GM12878 (cell line): ENCODE measurements at regions not wholly inside any gene's neighbourhood (a gene's known extent, or its start where the extent isn't known, plus 50 kb on each side); places are given as distances from the start of the nearest gene placed in this dataset.

Experiments used
- ATAC-seq: fragments of 200-7000 bp; cut with Tn5 transposase; 3 replicates; pipeline ENCODE4 v1.9.1; 2020; ENCODE audit warnings: mild to moderate bottlenecking, moderate library complexity
- BruUV-seq: library from RNA; stranded (reverse); fragments of 400-500 nt; replicated peaks from 2 replicates; lab custom pipeline; 2021; lab: Mats Ljungman, UMichigan
- CTCF ChIA-PET: fragments of 300-600 bp; sonication (Branson Sonifier 250); formaldehyde crosslinking; extraction: SDS; loops from one replicate; lab custom pipeline; 2021; ENCODE audit warnings: inconsistent platforms; lab: Yijun Ruan, JAX
- POLR2A ChIA-PET: fragments of 350-600 bp; formaldehyde crosslinking; extraction: SDS; loops from one replicate; lab custom pipeline; 2021; ENCODE audit warnings: inconsistent platforms; lab: Charles Lee
- RAD21 ChIA-PET: fragments of 300-600 bp; sonication (Branson Sonifier 250); formaldehyde crosslinking; loops from one replicate; lab custom pipeline; 2023; ENCODE audit warnings: antibody characterized with exemption; ENCODE audit not compliant: unreplicated experiment; lab: Charles Lee
- SMC1A ChIA-PET: fragments of 300-600 bp; sonication (Branson Sonifier 250); formaldehyde crosslinking; loops from one replicate; lab custom pipeline; 2023; ENCODE audit not compliant: unreplicated experiment, uncharacterized antibody; lab: Charles Lee
- DNase-seq: peaks from one replicate; pipeline ENCODE4 v3.0.0-alpha.2; 2011; ENCODE audit warnings: low read depth, low spot score
- FAIRE-seq: peaks from 3 replicates; lab custom pipeline; 2011; peaks lifted over from hg19 to GRCh38; lab: Jason Lieb, UNC
- H2AFZ ChIP-seq: 2 replicates; pipeline ENCODE4 v1.6.0; 2011; ENCODE audit warnings: low read depth, low read length, control low read depth; ENCODE audit not compliant: control insufficient read depth
- H3K27ac ChIP-seq: 2 replicates; pipeline ENCODE4 v1.5.1; 2011; ENCODE audit warnings: control low read depth; ENCODE audit not compliant: control insufficient read depth, insufficient read depth
- H3K27me3 ChIP-seq, 2 experiments: replicated peaks in 1 of 2; 2 replicates each; pipeline versions ENCODE4 v1.6.0 to v1.6.1; 2011; ENCODE audit warnings: low read length in 1 of 2; ENCODE audit not compliant: control insufficient read depth in 2 of 2, insufficient read depth in 2 of 2
- H3K36me3 ChIP-seq, 2 experiments: 2 replicates each; pipeline ENCODE4 v1.5.1; 2011; ENCODE audit warnings: low read length in 1 of 2; ENCODE audit not compliant: control insufficient read depth in 2 of 2, insufficient read depth in 2 of 2
- H3K4me1 ChIP-seq: 2 replicates; pipeline ENCODE4 v1.6.1; 2011; ENCODE audit warnings: mild to moderate bottlenecking, low read length, moderate library complexity, mixed read lengths; ENCODE audit not compliant: control insufficient read depth, insufficient read depth
- H3K4me2 ChIP-seq: 2 replicates; pipeline ENCODE4 v1.6.0; 2011; ENCODE audit warnings: control low read depth; ENCODE audit not compliant: control insufficient read depth, insufficient read depth
- H3K4me3 ChIP-seq: fragments of 200-600 bp; sonication (generic); 2 replicates; pipeline ENCODE4 v1.5.1; 2016
- H3K79me2 ChIP-seq: 2 replicates; pipeline ENCODE4 v1.6.0; 2011; ENCODE audit warnings: low read length; ENCODE audit not compliant: control insufficient read depth, insufficient read depth
- H3K9ac ChIP-seq: 2 replicates; pipeline ENCODE4 v1.8.0; 2011; ENCODE audit warnings: low read length, control low read depth, mixed read lengths; ENCODE audit not compliant: control insufficient read depth, insufficient read depth
- H3K9me3 ChIP-seq: replicated peaks from 3 replicates; pipeline ENCODE4 v1.5.1; 2011; ENCODE audit warnings: mild to moderate bottlenecking, low read length; ENCODE audit not compliant: control insufficient read depth, insufficient read depth
- H4K20me1 ChIP-seq: 2 replicates; pipeline ENCODE4 v1.6.0; 2011; ENCODE audit not compliant: control insufficient read depth, insufficient read depth
- DPF2 ChIP-seq: fragments of 450-650 bp; IDR thresholded peaks from 2 replicates; pipeline ENCODE4 v1.6.1; 2017; ENCODE audit warnings: mild to moderate bottlenecking
- HDGF ChIP-seq: fragments of 450-650 bp; IDR thresholded peaks from 2 replicates; pipeline ENCODE4 v1.6.1; 2016; ENCODE audit warnings: antibody characterized with exemption
- IKZF1 ChIP-seq: fragments of 450-650 bp; conservative IDR thresholded peaks from 2 replicates; pipeline ENCODE4 v1.6.1; 2017; ENCODE audit warnings: antibody characterized with exemption, mild to moderate bottlenecking
- IKZF2 ChIP-seq, 2 experiments: fragments of 450-650 bp; IDR thresholded peaks; 2 replicates each; pipeline ENCODE4 v1.6.1; 2017; ENCODE audit warnings: mild to moderate bottlenecking in 2 of 2, moderate library complexity in 2 of 2
- MEF2A ChIP-seq: IDR thresholded peaks from 2 replicates; pipeline ENCODE4 v1.6.1; 2011; ENCODE audit warnings: low read depth, mild to moderate bottlenecking, low read length, moderate library complexity; ENCODE audit not compliant: insufficient read depth
- MEF2B ChIP-seq: fragments of 450-650 bp; IDR thresholded peaks from 2 replicates; pipeline ENCODE4 v1.6.1; 2018; ENCODE audit warnings: mild to moderate bottlenecking, moderate library complexity; ENCODE audit not compliant: partially characterized antibody, poor library complexity, severe bottlenecking
- MTA2 ChIP-seq: fragments of 450-650 bp; IDR thresholded peaks from 2 replicates; pipeline ENCODE4 v1.6.1; 2016; ENCODE audit warnings: low read depth, mild to moderate bottlenecking, moderate library complexity
- NFIC ChIP-seq: IDR thresholded peaks from 2 replicates; pipeline ENCODE4 v1.6.1; 2012; ENCODE audit warnings: low read depth, mild to moderate bottlenecking, inconsistent platforms, low read length, moderate library complexity
- PAX8 ChIP-seq: fragments of 450-650 bp; IDR thresholded peaks from 2 replicates; pipeline ENCODE4 v1.6.1; 2017; ENCODE audit warnings: mild to moderate bottlenecking, moderate library complexity
- POLR2AphosphoS2 ChIP-seq: IDR thresholded peaks from 2 replicates; pipeline ENCODE4 v1.6.1; 2011; ENCODE audit warnings: low read depth, mild to moderate bottlenecking, low read length, improper control_type of control experiment, moderate library complexity
- RAD21 ChIP-seq: IDR thresholded peaks from 2 replicates; pipeline ENCODE4 v1.6.1; 2011; ENCODE audit warnings: mild to moderate bottlenecking, low read depth, low read length, moderate library complexity; ENCODE audit not compliant: insufficient read depth
- RUNX3 ChIP-seq: IDR thresholded peaks from 2 replicates; pipeline ENCODE4 v1.6.1; 2012; ENCODE audit warnings: low read length, inconsistent platforms
- WGBS: methylation state at CpG from one replicate; pipeline ENCODE4 v1.1.6; 2016; ENCODE audit warnings: low lambda C conversion rate; ENCODE audit not compliant: insufficient replicate concordance, insufficient coverage; ENCODE audit errors: missing lambda C conversion rate; 5-methylcytosine and 5-hydroxymethylcytosine counted together
- in situ Hi-C: fragments of 300-500 bp; cut with MboI; formaldehyde crosslinking; loops from 9 replicates; pipeline ENCODE4 v1.14.3; 2018; ENCODE audit warnings: mixed read lengths
- intact Hi-C: fragments of 100-400 bp; cut with micrococcal nuclease; formaldehyde crosslinking; loops from one replicate; pipeline ENCODE4 v1.14.2; 2022; ENCODE audit not compliant: unreplicated experiment
- TF ChIP-seq, protein P1 (sequence below): fragments of 450-650 bp; IDR thresholded peaks from 2 replicates; pipeline ENCODE4 v1.6.1; 2017; ENCODE audit warnings: mild to moderate bottlenecking, moderate library complexity

DNA sequence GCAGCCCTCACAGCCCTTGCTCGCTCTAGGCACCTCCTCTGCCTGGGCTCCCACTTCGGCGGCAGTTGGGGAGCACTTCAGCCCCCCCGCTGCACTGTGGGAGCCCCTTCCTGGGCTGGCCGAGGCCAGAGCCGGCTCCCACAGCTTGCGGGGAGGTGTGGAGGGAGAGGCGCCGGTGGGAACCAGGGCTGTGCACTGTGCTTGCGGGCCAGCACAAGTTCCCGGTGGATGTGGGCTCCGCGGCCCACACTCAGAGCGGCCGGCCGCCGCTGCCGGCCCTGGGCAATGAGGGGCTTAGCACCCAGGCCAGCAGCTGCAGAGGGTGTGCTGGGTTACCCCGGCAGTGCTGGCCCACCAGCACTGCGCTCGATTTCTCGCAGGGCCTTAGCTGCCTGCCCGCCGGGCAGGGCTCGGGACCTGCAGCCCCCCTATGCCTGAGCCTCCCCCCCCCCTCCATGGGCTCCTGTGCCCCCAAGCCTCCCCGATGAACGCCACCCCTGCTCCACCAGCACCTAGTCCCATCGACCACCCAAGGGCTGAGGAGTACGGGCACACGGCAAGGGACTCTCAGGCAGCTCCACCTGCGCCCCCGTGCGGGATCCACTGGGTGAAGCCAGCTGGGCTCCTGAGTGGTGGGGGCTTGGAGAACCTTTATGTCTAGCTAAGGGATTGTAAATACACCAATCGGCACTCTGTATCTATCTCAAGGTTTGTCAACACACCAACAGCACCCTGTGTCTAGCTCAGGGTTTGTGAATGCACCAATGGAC, 224.8 kb downstream of the ZNF608 start (continued):
- TF ChIP-seq RAD21, result no peak
- TF ChIP-seq, protein P1, sequence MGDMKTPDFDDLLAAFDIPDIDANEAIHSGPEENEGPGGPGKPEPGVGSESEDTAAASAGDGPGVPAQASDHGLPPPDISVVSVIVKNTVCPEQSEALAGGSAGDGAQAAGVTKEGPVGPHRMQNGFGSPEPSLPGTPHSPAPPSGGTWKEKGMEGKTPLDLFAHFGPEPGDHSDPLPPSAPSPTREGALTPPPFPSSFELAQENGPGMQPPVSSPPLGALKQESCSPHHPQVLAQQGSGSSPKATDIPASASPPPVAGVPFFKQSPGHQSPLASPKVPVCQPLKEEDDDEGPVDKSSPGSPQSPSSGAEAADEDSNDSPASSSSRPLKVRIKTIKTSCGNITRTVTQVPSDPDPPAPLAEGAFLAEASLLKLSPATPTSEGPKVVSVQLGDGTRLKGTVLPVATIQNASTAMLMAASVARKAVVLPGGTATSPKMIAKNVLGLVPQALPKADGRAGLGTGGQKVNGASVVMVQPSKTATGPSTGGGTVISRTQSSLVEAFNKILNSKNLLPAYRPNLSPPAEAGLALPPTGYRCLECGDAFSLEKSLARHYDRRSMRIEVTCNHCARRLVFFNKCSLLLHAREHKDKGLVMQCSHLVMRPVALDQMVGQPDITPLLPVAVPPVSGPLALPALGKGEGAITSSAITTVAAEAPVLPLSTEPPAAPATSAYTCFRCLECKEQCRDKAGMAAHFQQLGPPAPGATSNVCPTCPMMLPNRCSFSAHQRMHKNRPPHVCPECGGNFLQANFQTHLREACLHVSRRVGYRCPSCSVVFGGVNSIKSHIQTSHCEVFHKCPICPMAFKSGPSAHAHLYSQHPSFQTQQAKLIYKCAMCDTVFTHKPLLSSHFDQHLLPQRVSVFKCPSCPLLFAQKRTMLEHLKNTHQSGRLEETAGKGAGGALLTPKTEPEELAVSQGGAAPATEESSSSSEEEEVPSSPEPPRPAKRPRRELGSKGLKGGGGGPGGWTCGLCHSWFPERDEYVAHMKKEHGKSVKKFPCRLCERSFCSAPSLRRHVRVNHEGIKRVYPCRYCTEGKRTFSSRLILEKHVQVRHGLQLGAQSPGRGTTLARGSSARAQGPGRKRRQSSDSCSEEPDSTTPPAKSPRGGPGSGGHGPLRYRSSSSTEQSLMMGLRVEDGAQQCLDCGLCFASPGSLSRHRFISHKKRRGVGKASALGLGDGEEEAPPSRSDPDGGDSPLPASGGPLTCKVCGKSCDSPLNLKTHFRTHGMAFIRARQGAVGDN, result no peak

DNA sequence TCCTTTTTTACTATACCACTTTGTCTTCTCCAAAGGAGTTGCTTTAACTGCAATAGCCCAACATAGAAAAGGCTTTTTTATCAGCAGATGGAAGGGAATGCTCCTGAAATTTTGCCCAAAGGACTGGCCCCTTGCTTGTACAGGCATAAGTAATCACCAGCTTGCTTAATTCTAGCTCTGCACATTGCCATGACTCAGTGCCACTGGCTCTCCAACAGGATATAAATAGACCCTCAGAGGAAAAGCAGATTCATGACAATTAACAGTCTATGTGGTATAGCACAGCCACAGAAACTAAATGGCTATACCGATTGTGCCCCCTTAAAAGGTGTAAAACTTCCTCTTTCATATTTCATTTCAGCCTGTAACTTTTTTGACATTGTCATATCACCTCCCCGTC, 227.0 kb downstream of the ZNF608 start:
- H3K79me2 ChIP-seq, result no peaks in the 10 kb centered on the region
- peaks cover 12% of the 10 kb centered on the region for H3K4me1 ChIP-seq
- in situ Hi-C loops (no loop called here), intact Hi-C loops (no loop called here)
- peak overlapping the region; percentile 53; the same call in 1 of the 2 replicates for H3K4me2 ChIP-seq
- CTCF ChIA-PET, result interaction anchor here (1.1 to 1.2 kb wide), 2 partner anchors 11 to 161 kb away, joined by 3 to 6 read pairs; no protein-coding TSS in a partner anchor
- H3K9me3 ChIP-seq, result no peaks in the 10 kb centered on the region
- no TSS peak for BruUV-seq
- TF ChIP-seq DPF2 (0 out of 2 replicates have a peak, but pooled peaks have one; percentile 13), NFIC (peak; percentile 26; the same call in 1 of the 2 replicates), RUNX3 (peak; percentile 66), MEF2A (peak; percentile 81), MTA2 (peak; percentile 66), IKZF2 (IDR thresholded peaks at IDR 0.05) (peak in 1 of 2 experiments; percentile 36; a peak in 1 of 4 replicates), IKZF1 (peak; percentile 50; the same call in 1 of the 2 replicates), MEF2B (peak; percentile 43), HDGF (no peak), POLR2AphosphoS2 (no peak), PAX8 (no peak)
- ATAC-seq (peak; percentile 80), FAIRE-seq (peak; percentile 80), DNase-seq (peak; percentile 33)
- RAD21 ChIA-PET, result interaction anchor here (1.1 kb wide), 1 partner anchor 25 kb away, joined by 3 read pairs; no protein-coding TSS in a partner anchor
- H4K20me1 ChIP-seq, result no peaks in the 10 kb centered on the region
- 0 out of 4 replicates have a peak, but pooled peaks cover 0 to 3% of the 10 kb centered on the region in 2 experiments for H3K27me3 ChIP-seq
- 0% methylated on average over 2 of the region's 2 CpGs for WGBS
- H3K9ac ChIP-seq, result no peak overlapping the region
- no peak overlapping the region for H3K4me3 ChIP-seq
- POLR2A ChIA-PET, result no interaction called here
- SMC1A ChIA-PET, result no interaction called here
- no peaks in the 10 kb centered on the region for H3K36me3 ChIP-seq
- H2AFZ ChIP-seq, result no peak overlapping the region
- H3K27ac ChIP-seq, result no peak overlapping the region
